Keratinocyte (primary cell): ENCODE measurements at regions not wholly inside any gene's neighbourhood (a gene's known extent, or its start where the extent isn't known, plus 50 kb on each side); places are given as distances from the start of the nearest gene placed in this dataset.

ENCODE experiments used
- DNase-seq: peaks from one replicate; pipeline ENCODE4 v3.0.0-alpha.2; 2011; ENCODE audit warnings: low read depth, missing footprints, low spot score
- FAIRE-seq: peaks from 2 replicates; lab custom pipeline; 2011; peaks lifted over from hg19 to GRCh38; lab: Jason Lieb, UNC
- H2AFZ ChIP-seq: 2 replicates; pipeline ENCODE4 v1.6.0; 2012; ENCODE audit warnings: low read length, control low read depth, inconsistent platforms; ENCODE audit not compliant: control insufficient read depth
- H3K27ac ChIP-seq: 2 replicates; pipeline ENCODE4 v1.5.1; 2011; ENCODE audit warnings: low read length; ENCODE audit not compliant: control insufficient read depth, insufficient read depth
- H3K27me3 ChIP-seq: 3 replicates; pipeline ENCODE4 v1.6.0; 2011; ENCODE audit warnings: low read length; ENCODE audit not compliant: control insufficient read depth, insufficient read depth; ENCODE audit errors: extremely low read depth
- H3K36me3 ChIP-seq, 2 experiments: 2 replicates in 1 of 2; 3 replicates in 1 of 2; pipeline ENCODE4 v1.5.1; 2011; ENCODE audit warnings: low read length in 2 of 2, mild to moderate bottlenecking in 1 of 2; ENCODE audit not compliant: control insufficient read depth in 2 of 2, insufficient read depth in 2 of 2; ENCODE audit errors: extremely low read depth in 1 of 2
- H3K4me1 ChIP-seq: 3 replicates; pipeline ENCODE4 v1.5.1; 2011; ENCODE audit warnings: low read length; ENCODE audit not compliant: control insufficient read depth, insufficient read depth; ENCODE audit errors: extremely low read depth
- H3K4me2 ChIP-seq: 3 replicates; pipeline ENCODE4 v1.6.0; 2011; ENCODE audit warnings: low read depth, low read length; ENCODE audit not compliant: control insufficient read depth, insufficient read depth; ENCODE audit errors: extremely low read depth
- H3K4me3 ChIP-seq, 3 experiments: fragments of 200-600 bp in 1 of 3; sonication (generic) in 1 of 3; 2 replicates in 2 of 3; 3 replicates in 1 of 3; pipeline ENCODE4 v1.5.1; 2011 to 2016; ENCODE audit warnings: low read length in 3 of 3, mild to moderate bottlenecking in 3 of 3, control low read depth in 2 of 3, inconsistent platforms in 1 of 3, low read depth in 1 of 3, mixed read lengths in 1 of 3, mixed run types in 1 of 3, moderate library complexity in 1 of 3; ENCODE audit not compliant: control insufficient read depth in 2 of 3, insufficient read depth in 2 of 3; ENCODE audit errors: extremely low read depth in 1 of 3
- H3K79me2 ChIP-seq: 2 replicates; pipeline ENCODE4 v1.6.0; 2012; ENCODE audit warnings: low read length; ENCODE audit not compliant: control insufficient read depth, insufficient read depth
- H3K9ac ChIP-seq: 3 replicates; pipeline ENCODE4 v1.6.0; 2011; ENCODE audit warnings: low read length; ENCODE audit not compliant: control insufficient read depth, insufficient read depth; ENCODE audit errors: extremely low read depth
- H3K9me1 ChIP-seq: 3 replicates; pipeline ENCODE4 v1.6.0; 2011; ENCODE audit warnings: low read length; ENCODE audit not compliant: control insufficient read depth, insufficient read depth; ENCODE audit errors: extremely low read depth
- H3K9me3 ChIP-seq: 2 replicates; pipeline ENCODE4 v1.5.1; 2012; ENCODE audit warnings: low read depth, low read length; ENCODE audit not compliant: control insufficient read depth
- H4K20me1 ChIP-seq: 3 replicates; pipeline ENCODE4 v1.6.0; 2011; ENCODE audit warnings: low read length; ENCODE audit not compliant: control insufficient read depth, insufficient read depth; ENCODE audit errors: extremely low read depth
- EZH2 ChIP-seq: IDR thresholded peaks from one replicate; pipeline ENCODE4 v1.6.1; 2012; ENCODE audit warnings: inconsistent platforms, mild to moderate bottlenecking, low read length, moderate library complexity
- dilution Hi-C: fragments of 300-500 bp; cut with MboI; formaldehyde crosslinking; loops from one replicate; pipeline ENCODE4 v1.7.0; 2020; ENCODE audit warnings: low sequenced_read_pairs; ENCODE audit not compliant: extremely low pct_ligation_motif_present
- TF ChIP-seq, protein P1 (sequence below), 3 experiments: IDR thresholded peaks in 1 of 3; conservative IDR thresholded peaks in 1 of 3; optimal IDR thresholded peaks in 1 of 3; 2 replicates in 2 of 3; 3 replicates in 1 of 3; pipeline versions ENCODE3 to v1.5.1; 2011; ENCODE audit warnings: low read length in 3 of 3, mild to moderate bottlenecking in 3 of 3, moderate library complexity in 2 of 3, control low read depth in 1 of 3, inconsistent platforms in 1 of 3; ENCODE audit not compliant: insufficient read depth in 2 of 3; ENCODE audit errors: extremely low read depth in 1 of 3

DNA sequence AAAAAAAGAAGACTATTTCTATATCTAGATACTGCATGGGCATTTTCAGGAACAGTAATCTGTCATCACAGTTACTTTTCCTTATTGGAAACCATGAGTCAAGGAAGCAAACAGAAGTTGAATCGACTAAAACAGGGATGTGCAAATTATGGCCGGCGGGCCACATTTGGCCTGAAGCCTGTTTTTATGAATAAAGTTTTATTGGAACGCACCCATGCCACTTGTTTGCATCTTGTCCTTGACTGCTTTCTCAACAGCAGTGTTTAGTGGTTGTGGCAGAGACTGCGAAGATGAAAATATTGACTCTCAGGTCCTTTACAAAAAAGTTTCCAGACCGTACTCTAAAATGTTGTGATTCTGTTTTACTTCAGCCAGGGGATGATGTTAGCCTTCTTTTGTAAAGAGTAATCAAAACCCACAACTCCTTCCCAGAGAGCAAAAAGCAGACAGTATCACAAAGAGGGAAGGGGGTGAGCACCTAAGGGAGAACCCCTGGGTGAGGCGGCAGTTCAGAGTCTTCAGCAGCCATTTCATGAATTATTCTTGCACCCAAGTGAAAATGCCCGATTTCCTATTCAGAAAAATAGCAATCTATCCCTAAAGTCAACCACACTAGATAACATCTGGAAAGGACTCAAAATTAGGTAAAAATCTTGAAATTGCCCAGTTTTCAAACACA lies 190.4 kb downstream of the MYLK4 start:
- DNase-seq (no peak), FAIRE-seq (no peak)
- no peak overlapping the region for H3K4me3 ChIP-seq
- no peak overlapping the region for H3K4me2 ChIP-seq
- no peaks in the 10 kb centered on the region for H3K27me3 ChIP-seq
- no peak overlapping the region for H2AFZ ChIP-seq
- TF ChIP-seq, protein P1, sequence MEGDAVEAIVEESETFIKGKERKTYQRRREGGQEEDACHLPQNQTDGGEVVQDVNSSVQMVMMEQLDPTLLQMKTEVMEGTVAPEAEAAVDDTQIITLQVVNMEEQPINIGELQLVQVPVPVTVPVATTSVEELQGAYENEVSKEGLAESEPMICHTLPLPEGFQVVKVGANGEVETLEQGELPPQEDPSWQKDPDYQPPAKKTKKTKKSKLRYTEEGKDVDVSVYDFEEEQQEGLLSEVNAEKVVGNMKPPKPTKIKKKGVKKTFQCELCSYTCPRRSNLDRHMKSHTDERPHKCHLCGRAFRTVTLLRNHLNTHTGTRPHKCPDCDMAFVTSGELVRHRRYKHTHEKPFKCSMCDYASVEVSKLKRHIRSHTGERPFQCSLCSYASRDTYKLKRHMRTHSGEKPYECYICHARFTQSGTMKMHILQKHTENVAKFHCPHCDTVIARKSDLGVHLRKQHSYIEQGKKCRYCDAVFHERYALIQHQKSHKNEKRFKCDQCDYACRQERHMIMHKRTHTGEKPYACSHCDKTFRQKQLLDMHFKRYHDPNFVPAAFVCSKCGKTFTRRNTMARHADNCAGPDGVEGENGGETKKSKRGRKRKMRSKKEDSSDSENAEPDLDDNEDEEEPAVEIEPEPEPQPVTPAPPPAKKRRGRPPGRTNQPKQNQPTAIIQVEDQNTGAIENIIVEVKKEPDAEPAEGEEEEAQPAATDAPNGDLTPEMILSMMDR (optimal IDR thresholded peaks at IDR 0.05 in 1 of 3, IDR thresholded peaks at IDR 0.05 in 1 of 3, conservative IDR thresholded peaks at IDR 0.05 in 1 of 3; ENCODE audit: extremely low read depth in 1 of 3, insufficient read depth in 2 of 3, low read length in 3 of 3) = no peak
- TF ChIP-seq EZH2 = no peak
- H3K27ac ChIP-seq = no peak overlapping the region
- no peaks in the 10 kb centered on the region for H3K36me3 ChIP-seq
- no peaks in the 10 kb centered on the region for H3K4me1 ChIP-seq
- no peak overlapping the region for H3K9ac ChIP-seq
- no peaks in the 10 kb centered on the region for H3K9me1 ChIP-seq
- no peaks in the 10 kb centered on the region for H4K20me1 ChIP-seq
- dilution Hi-C loops = no loop called here
- no peaks in the 10 kb centered on the region for H3K79me2 ChIP-seq
- no peaks in the 10 kb centered on the region for H3K9me3 ChIP-seq

DNA sequence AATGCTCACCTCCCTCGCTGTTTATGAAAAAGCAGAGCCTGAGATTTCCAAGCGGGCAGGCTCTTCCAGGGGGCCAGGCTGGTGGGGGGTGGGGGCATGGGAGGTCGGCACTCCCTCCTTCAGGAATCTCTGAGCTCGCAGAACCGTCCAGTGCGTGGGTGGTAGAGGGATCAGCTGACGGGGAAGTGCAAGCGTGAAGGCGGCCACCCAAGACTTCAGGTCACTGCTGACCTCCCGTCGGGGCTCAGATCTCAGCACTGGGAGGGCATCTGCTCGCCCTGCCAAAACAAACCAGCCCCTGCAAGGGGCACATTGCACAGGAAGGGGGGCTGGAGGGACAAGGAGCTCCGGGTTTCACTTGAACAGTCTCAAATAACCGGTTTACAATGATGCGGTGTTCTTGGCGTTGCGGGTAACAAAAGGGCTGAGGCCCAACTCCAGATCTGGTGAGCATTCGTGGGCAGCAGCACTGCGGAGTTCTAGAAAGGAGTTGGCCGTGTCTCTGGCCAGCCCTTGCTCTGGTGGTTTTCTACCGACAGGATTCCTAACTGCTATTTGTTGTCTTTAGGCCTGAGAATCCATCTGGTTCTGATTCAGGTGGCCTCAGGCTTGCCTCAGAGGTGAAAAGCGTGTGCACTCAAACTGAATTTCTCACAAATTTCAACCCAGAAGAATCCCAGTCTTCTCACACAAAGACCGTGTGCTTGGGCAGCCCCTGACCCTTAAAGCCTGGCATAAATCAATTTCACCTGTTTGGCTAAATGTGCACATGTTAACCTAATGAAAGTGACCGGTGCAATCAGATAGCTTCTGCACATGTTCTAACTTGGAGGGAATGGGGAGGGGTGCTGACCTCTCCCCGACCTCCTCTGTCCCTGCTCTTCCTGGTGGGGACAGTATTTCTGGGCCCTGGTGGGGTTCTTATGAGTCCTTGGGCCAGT lies 191.6 kb downstream of the MYLK4 start:
- TF ChIP-seq, protein P1 (optimal IDR thresholded peaks at IDR 0.05 in 1 of 3, IDR thresholded peaks at IDR 0.05 in 1 of 3, conservative IDR thresholded peaks at IDR 0.05 in 1 of 3; ENCODE audit: extremely low read depth in 1 of 3, insufficient read depth in 2 of 3, low read length in 3 of 3) = no peak
- no peak for TF ChIP-seq EZH2
- H3K9ac ChIP-seq = no peak overlapping the region
- H4K20me1 ChIP-seq = no peaks in the 10 kb centered on the region
- H3K4me3 ChIP-seq = no peak overlapping the region
- H3K27me3 ChIP-seq = no peaks in the 10 kb centered on the region
- H3K36me3 ChIP-seq = no peaks in the 10 kb centered on the region
- dilution Hi-C loops = no loop called here
- no peaks in the 10 kb centered on the region for H3K9me1 ChIP-seq
- H3K9me3 ChIP-seq = no peaks in the 10 kb centered on the region
- FAIRE-seq (no peak), DNase-seq (no peak)
- no peak overlapping the region for H3K27ac ChIP-seq
- no peaks in the 10 kb centered on the region for H3K79me2 ChIP-seq
- H3K4me2 ChIP-seq = no peak overlapping the region
- H2AFZ ChIP-seq = no peak overlapping the region
- peaks cover 4% of the 10 kb centered on the region for H3K4me1 ChIP-seq
